ENCODE measurements at regions not wholly inside any gene's neighbourhood (a gene's known extent, or its start where the extent isn't known, plus 50 kb on each side); places are given as distances from the start of the nearest gene placed in this dataset.

GRCh38 chr7:47040795-47041347 lies 541.0 kb downstream of the TNS3 start:
- no peak for DNase-seq

DNA sequence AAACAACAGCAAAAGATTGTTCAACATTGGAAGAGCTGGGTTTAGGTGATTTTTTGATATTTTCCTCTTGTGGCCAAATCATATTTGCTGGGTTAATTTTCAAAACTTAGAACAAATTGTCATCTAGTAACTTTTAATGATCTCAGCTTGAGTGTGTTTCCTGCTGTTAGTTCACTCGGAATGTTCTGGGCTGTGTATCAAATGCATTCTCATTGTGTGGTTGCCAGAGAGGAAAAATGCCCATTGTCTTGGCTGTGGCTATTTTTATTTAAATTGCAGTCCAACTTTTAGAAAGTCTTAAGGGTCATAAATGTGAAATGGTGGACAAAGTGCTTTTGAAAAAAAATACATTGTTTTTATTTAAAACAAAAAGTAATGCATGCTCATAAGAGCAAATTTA lies 542.0 kb downstream of the TNS3 start:
- no peak for DNase-seq

- DNase-seq, result no peak
Observed at GRCh38 chr7:47039089-47039648, 542.7 kb downstream of the TNS3 start.

DNA sequence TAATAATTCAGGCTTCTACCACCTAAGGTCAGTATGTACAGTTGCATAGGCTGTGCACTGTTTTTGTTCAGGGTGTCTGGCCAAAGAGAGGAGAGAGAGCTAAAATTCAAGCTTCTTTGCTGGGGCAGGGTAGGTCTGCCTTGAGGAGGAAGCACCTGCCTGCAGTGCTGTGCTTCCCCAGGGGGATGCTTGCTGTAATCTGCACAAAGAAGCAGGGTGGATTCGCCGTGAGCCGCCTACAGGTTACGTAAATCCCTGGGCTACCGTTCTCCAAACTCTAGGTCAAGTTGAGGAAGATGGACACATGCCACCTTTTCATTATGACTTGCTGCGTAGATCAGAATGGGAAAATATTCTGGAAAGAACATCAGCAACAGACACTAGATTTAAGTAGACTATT lies 543.3 kb downstream of the TNS3 start:
- DNase-seq, result no peak

DNA sequence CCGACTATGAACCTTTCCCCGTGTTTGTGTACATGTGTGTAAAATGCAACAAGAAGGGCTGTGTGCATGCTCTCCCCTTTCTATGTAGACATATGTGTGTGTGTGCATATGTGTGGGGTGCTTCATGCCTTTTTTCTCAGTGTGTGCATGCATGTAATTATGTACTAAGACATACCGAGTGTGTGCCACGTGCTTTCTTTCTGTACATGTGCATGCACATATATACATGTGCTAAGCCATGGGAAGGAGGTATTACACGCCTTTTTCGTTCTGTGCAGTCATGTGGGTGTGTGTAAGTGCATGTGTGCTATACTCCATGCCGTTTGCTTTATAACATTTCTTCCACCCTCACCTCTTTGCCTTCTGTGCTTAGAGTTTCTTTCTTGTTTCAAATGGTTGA lies 544.3 kb downstream of the TNS3 start:
- no peak for DNase-seq

DNA sequence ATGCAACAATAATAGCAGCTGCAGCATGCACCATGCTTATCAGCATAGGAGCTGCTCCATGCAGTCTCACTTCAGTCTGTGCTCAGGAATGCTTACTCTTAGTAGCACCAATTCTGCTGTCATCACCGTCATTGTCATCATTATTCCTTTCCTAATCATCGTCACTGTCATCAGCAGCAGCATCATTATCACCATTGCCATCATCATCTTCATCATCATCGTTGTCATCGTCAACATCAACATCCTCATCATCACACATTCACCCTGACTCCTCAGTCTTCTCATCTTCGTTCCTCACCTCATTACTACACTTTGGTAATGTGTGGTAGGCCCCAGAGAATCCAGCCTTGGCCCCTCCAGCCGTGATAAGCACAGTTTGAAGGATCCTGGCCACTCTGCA lies 545.0 kb downstream of the TNS3 start:
- no peak for DNase-seq

DNA sequence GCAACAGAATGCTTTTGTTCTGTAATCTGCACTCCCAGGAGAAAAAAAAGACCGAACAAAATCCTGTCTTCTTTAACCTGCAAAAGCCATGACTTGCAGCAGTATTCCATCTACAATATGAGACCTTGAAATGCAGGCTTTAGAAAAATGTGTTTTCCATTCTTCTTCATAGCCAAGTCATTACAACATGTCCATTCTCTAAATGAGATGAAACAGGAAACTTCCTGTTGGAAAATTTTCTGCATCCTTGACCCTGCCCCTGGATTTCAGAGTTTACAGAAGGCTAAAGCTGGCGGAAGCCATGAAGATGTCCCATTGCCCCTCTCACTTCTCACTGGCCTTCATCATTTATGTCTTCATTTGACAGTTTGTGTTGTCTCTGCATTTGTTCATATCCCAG lies 546.4 kb downstream of the TNS3 start:
- no peak for DNase-seq

GRCh38 chr7:47034180-47034579 lies 547.7 kb downstream of the TNS3 start:
- no peak for DNase-seq

- DNase-seq, result no peak
Observed at GRCh38 chr7:47032536-47032908, 549.4 kb downstream of the TNS3 start.

DNA sequence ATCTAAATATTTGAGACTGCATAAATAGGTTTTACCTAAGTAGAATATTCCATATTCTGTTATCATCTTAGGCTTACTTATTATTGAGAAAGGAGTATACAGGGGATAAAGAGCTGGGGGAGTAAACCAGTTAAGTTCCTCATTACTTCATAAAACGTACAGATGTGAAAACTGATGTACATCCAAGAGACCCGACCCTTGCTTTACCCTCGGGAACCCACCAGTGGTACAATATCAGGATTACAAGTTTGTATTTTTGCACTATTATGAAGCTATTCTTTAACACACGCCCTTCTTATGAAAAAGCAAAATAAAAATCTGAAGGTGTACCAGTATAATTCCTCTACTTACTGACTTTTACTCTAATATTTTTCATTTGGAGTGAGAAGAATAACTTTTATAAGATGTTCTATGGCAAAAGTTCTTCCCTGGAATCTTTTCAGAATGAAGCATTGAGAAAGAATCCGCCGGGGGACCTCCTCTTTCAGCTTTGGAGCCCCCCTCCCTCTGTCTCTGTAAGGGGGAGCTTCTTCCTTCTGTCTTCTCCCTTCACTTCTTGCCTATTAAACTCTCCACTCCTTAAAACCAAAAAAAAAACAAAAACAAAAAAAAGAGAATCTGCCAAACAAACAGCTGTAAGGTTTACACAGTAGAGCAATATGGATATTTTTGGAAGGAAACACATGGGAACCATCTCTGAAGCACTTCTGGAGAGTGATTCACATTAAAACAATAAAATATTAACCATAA lies 550.0 kb downstream of the TNS3 start:
- DNase-seq, result no peak

- DNase-seq, result no peak
Observed at GRCh38 chr7:47028284-47028683, 553.6 kb downstream of the TNS3 start.

DNA sequence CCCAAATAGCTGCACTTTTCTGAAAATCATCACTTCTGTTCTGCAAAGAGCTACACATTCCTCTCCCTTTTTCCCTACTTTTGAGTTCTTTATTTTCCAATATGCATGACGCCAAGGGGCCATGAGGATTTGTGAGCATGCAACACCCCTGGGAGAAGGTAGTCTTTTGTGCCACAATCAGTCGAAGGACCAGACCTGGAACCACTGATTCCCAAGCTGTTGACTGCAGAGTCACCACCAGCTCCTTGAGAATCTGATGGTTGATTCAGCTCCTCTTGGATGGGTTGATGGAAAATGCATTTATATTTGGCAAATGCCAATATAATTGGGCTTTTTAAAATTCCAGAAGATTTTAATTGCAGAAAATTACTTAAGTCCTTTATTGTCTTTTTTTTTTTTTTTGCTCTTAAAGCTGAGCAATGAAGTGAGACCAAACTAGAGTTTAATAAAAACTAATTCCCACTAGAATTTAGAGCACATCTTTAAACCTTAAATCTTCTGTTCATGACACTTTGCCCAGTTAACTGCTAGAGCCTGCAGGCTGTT lies 554.1 kb downstream of the TNS3 start:
- DNase-seq, result no peak

GRCh38 chr7:47026780-47027361 lies 555.0 kb downstream of the TNS3 start:
- no peak for DNase-seq

DNA sequence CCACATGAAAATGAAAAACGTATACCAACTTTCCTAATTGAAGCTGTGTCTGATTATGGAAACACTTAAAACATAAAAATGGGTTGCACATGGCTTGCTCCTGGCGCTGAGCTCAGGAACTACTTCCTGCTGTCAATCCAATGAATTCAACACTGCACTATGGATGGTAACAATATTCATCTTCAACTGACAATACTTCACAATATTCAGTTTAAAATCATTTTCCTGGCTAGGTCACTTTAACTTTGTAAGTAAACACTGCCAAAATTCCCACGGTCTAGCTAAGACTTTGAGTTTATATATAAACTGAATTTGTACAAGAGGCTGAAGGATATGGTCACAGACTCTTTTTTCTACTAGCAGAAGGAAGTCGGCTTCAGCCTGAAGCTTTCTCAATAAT lies 556.9 kb downstream of the TNS3 start:
- DNase-seq, result no peak

- DNase-seq, result no peak
Observed at GRCh38 chr7:47008461-47008860, 573.5 kb downstream of the TNS3 start.

GRCh38 chr7:47007471-47007870 lies 574.4 kb downstream of the TNS3 start:
- no peak for DNase-seq

- DNase-seq, result no peak
Observed at GRCh38 chr7:47000561-47000960, 581.4 kb downstream of the TNS3 start.

- no peak for DNase-seq
Observed at GRCh38 chr7:46999866-47000265, 582.0 kb downstream of the TNS3 start.

GRCh38 chr7:46996972-46997371 lies 584.9 kb downstream of the TNS3 start:
- no peak for DNase-seq

- DNase-seq, result no peak
Observed at GRCh38 chr7:46993396-46993795, 588.5 kb downstream of the TNS3 start.

- DNase-seq, result no peak
Observed at GRCh38 chr7:46990761-46991160, 591.1 kb downstream of the TNS3 start.

DNA sequence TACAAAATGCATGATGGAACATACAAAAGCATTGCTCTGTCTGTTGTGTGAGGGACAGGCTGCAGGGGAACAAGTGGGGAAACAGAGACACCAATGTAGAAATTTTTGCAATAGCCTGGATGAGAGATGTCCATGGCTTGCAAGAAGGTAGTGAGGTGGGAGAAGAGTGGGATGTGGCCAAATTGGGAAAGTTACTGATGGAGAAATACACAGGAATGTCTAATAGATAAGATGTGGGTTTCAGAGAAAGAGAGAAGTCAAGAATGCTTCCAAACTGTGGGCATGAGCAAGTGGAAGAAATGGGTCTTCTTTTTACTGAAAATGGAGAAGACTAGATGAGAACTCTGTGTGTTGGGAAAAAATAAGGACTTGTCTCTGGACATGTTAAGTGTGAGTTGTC lies 592.7 kb downstream of the TNS3 start:
- DNase-seq, result no peak

GRCh38 chr7:46982928-46983327 lies 599.0 kb downstream of the TNS3 start:
- no peak for DNase-seq

GRCh38 chr7:46979439-46979838 lies 602.5 kb downstream of the TNS3 start:
- no peak for DNase-seq

Measured in KG1 (cell line).